Fibroblast of gingiva (primary cell): ENCODE measurements at regions not wholly inside any gene's neighbourhood (a gene's known extent, or its start where the extent isn't known, plus 50 kb on each side); places are given as distances from the start of the nearest gene placed in this dataset.
A peak's percentile ranks its signal among the peaks of the same experiment; 100 is the strongest.
"Not testable (repeated sequence)": the region's sequence is repeated elsewhere in the genome, so short reads cannot be mapped to it uniquely, and the experiment has no call there.

Experiments
- DNase-seq: peaks from one replicate; pipeline ENCODE4 v3.0.0-alpha.2; 2011; ENCODE audit warnings: low read depth

- not testable (repeated sequence) for DNase-seq
Measured at GRCh38 chr3:110888625-110889375, 182.8 kb upstream of the NECTIN3 start.

GRCh38 chr3:110889376-110889699, 182.3 kb upstream of the NECTIN3 start:
- DNase-seq, result not testable (repeated sequence)

- DNase-seq, result no peak
Measured at GRCh38 chr3:110894574-110894973, 177.0 kb upstream of the NECTIN3 start.

GRCh38 chr3:110895054-110895453, 176.6 kb upstream of the NECTIN3 start:
- no peak for DNase-seq

- DNase-seq, result no peak
Measured at GRCh38 chr3:110897046-110897445, 174.6 kb upstream of the NECTIN3 start.

GRCh38 chr3:110900576-110900975, 171.0 kb upstream of the NECTIN3 start:
- DNase-seq, result peak; percentile 11

GRCh38 chr3:110901536-110901935, 170.1 kb upstream of the NECTIN3 start:
- DNase-seq, result no peak

- DNase-seq, result no peak
Measured at GRCh38 chr3:110902453-110903085, 169.0 kb upstream of the NECTIN3 start.

- DNase-seq, result no peak
Measured at GRCh38 chr3:110903771-110904519, 167.7 kb upstream of the NECTIN3 start.

GRCh38 chr3:110904520-110904890, 167.1 kb upstream of the NECTIN3 start:
- no peak for DNase-seq

GRCh38 chr3:110905121-110905520, 166.5 kb upstream of the NECTIN3 start:
- no peak for DNase-seq

GRCh38 chr3:110909839-110910238, 161.8 kb upstream of the NECTIN3 start:
- DNase-seq, result no peak

GRCh38 chr3:110910346-110910955, 161.2 kb upstream of the NECTIN3 start:
- DNase-seq, result peak; percentile 40

GRCh38 chr3:110918963-110919362, 152.7 kb upstream of the NECTIN3 start:
- DNase-seq, result no peak

- no peak for DNase-seq
Measured at GRCh38 chr3:110925798-110926197, 145.8 kb upstream of the NECTIN3 start.

- DNase-seq, result no peak
Measured at GRCh38 chr3:110928016-110928662, 143.5 kb upstream of the NECTIN3 start.

- DNase-seq, result no peak
Measured at GRCh38 chr3:110929816-110930215, 141.8 kb upstream of the NECTIN3 start.

GRCh38 chr3:110932567-110932966, 139.0 kb upstream of the NECTIN3 start:
- DNase-seq, result peak; percentile 10

GRCh38 chr3:110933821-110934426, 137.7 kb upstream of the NECTIN3 start:
- DNase-seq, result peak; percentile 28

GRCh38 chr3:110938629-110939028, 133.0 kb upstream of the NECTIN3 start:
- DNase-seq, result no peak

GRCh38 chr3:110940055-110940454, 131.6 kb upstream of the NECTIN3 start:
- DNase-seq, result no peak

- no peak for DNase-seq
Measured at GRCh38 chr3:110944782-110945181, 126.8 kb upstream of the NECTIN3 start.
